GM19468 (cell line): ENCODE measurements at regions not wholly inside any gene's neighbourhood (a gene's known extent, or its start where the extent isn't known, plus 50 kb on each side); places are given as distances from the start of the nearest gene placed in this dataset.

Experiments
- ATAC-seq: cut with Tn5 transposase; IDR thresholded peaks from one replicate; pipeline ENCODE4 v1.9.1; 2021; ENCODE audit warnings: mild to moderate bottlenecking, moderate library complexity, moderate number of reproducible peaks; ENCODE audit not compliant: unreplicated experiment; ENCODE audit errors: extremely low read depth

DNA sequence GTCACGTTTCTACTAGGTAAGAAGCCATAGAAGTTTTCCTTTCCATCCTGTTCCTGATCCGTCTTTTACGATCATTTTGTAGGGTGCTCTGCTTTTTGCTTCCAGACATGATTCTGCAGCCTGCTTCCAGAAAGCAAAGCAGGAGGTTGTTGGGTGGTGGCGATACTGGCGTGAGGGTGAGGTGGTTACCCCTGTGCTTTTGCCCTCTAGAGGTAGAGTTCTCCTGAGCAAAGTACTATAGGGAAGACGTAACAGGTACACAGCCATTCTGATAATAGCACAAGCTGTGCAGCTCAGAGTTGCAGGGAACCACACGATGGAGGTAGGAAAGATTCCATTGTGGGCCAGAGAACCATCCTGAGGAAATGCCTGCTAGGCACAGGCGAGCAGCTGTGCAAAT is 186.0 kb downstream of the PAH start:
- no peak for ATAC-seq

DNA sequence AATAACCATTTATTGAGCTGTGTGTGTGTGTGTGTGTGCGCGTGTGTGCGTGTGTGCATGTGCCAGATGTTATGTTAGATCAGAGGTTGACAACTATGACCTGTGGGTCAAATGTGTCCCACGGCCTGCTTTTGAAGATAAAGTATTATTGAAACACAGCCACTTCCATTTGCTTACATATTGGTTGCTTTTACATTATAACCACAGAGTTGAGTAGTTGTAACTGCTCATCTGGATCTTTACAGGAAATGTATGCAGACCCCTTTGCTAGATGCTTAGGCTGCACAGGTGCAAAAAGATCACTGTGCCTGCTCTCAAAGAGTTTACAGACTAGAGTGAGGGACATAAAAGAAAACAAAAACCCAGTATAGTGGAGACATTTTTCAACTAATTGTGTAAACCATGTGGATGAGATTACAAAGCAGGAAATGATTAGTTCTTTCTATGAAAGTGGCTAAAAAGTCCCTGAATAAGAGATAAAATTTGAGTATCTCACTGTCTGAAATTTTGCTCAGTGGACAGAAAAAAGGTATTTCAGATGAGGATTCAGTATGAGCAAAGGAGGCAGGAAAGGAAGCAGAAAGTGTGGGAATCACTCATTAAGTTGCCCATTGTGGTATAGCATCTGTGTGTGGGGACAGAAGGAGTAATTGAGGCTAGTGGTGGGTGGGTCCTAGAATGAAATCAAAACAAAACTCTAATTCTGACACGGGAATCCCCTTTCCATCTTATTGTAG is 188.4 kb downstream of the PAH start:
- no peak for ATAC-seq

DNA sequence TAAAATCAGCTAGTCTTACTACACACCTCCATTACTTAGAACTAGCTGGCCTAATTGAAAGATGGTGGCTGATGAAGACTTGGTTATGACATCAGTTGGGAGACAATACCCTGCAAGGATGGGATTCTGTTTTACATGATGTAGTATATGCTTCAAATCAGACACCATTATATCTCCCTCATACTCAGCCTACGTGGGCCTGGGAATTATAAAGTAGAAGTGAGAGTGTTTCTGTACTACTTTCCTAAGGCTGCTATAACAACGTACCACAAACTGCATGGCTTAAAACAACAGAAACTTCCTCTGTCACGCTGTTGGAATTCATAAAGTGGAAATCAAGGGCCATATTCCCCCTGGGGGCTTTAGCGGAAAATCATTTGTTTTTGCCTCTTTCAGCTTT is 190.4 kb downstream of the PAH start:
- ATAC-seq, result no peak

DNA sequence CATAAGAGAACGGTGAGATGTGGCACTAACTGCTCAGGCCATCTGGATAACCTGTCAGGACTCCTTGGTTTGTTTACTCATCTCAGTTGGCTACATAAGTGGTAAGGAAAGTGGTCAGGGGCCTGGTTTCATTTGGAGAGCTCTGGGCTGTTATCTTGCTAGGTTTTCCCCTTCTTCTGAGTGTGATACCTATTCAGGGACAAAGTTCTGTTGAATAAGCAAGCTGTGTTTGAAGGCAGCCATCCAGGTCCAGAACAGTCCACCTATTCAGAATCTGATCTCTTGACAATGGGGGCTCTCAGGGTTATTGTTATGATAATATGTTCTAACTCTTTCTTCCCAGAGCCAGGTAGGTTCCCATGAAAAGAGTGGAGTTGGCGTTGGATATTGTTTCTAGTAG is 194.9 kb downstream of the PAH start:
- no peak for ATAC-seq

DNA sequence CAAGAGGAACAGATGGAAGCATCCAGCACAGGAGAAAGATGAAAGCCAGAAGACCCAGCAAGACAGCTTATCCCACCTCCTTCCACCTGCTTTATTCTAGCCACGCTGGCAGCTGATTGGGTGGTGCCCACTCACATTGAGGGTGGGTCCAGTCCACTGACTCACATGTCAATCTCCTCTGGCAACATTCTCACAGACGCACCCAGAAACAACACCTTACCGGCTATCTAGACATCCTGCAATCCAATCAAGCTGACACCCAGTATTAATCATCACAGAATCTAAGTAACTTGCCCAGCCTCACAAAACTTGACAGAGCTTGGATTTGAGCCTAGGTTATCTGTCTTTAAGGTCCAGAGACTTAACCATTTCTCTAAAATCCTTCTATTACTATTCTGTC is 208.9 kb downstream of the PAH start:
- no peak for ATAC-seq

DNA sequence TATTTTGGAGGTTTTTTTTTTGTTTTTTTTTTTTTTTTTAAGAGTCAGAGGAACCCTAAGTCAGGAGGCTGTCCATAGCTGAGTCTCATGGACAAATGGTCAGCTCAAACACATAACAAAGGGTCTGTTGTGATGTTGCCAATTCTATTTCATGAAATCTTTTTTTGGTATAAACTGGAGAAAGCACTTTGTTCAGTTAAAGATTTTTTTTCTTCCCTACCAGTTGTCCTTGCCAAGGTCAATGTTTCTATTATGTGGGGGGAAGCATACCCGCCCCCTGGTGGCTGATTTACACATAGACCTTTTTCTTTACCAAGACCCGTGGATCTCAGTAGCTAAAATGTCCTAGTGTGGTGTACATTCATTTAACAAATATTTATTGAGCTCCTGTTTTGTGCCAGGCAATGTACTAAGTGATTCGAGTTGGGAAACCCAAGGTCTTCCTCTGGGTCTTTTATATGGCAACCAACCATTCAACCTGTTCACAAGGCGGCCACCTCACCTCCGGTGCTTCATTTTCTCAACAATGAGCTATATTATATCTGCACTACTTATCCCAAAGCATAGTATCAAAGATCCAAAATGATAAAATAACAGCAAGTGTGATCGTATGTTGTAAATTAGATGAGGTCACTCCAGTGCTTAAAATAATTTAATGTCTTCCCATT is 214.5 kb downstream of the PAH start:
- ATAC-seq, result no peak

DNA sequence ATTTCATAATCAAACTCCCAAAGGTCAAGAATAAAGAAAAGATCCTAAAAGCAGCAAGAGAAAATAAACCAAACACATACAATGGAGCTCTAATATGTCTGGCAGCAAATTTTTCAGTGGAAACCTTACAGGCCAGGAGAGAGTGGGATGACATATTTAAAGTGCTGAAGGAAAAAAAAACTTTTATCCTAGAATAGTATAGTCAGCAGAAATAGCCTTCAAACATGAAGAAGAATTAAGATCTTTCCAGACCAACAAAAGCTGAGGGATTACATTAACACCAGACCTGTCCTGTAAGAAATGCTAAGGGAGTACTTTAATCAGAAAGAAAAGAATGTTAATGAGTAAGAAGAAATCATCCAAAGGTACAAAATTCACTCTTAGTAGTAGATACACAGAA is 215.7 kb upstream of the IGF1 start:
- no peak for ATAC-seq

DNA sequence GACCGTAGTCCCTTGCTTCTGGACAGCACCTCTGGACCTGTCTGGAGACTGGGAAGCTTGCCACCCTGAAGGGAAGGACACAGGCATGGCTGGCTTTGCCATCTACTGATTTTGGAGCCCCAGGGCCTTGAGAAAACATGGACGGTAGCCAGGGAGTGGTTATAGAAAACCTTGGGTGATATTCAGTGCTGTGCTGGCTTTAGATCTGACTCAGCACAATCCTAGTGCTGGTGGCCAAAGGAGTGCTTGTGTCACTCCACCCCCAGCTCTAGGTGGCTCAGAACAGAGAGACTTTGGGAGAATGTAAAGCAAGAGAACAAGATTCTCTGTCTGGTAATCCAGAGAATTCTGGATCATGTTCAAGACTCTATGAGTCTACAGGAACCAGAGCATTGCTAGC is 214.5 kb upstream of the IGF1 start:
- no peak for ATAC-seq

DNA sequence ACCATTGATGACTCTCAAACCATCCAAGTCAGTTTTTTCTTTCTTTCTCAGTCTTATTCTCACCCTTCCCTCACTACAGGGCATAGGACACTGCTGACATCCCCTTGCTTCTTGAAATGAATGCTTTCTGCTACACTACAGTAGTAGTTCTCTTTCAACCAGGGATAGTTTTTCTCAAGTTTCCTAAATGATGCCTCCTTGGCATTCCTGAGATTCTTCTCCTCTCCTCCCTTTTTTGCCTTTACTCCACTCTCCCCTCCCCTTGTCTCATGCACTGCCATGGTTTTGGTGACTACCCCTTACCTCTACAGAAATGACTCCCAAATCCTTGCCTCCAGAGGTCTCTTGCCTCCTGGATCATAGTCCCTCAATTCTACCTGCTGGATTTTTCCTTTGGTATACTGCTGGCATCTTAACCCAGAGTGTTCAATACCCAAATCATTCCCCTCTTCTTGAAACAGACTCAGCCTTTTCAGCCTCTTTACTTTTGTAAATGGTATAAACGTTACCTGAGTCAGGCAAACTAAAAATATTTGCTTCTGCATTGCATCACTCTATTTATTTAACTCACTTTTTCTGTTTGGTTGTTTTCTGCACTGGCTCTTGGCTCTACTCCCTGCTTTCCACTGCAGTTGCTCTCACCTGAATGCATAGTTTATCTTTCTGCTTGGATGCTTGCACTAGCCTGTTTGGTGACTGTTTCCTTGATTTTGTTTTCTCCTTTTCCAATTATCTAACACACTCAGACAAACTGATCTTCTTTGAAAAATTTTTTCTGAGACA is 211.6 kb upstream of the IGF1 start:
- ATAC-seq, result no peak

DNA sequence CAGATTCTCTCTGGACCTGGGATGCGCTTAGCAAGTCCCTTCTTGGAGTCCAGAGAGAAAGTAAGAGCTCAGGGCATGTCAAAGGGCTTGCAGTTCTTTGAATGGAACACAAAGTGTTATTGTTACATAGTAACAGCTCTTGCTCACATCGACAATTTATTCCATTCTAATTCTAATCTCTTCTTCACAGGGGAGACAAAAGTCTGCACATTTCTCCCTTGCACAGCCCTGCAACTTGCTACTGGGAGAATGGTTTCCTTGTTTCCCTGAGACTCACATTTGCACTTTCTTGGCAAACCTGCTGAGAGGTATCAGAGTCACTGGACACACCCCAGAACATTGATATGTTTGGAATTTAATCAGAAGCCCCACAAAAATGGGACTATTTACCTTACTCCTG is 209.9 kb upstream of the IGF1 start:
- no peak for ATAC-seq

DNA sequence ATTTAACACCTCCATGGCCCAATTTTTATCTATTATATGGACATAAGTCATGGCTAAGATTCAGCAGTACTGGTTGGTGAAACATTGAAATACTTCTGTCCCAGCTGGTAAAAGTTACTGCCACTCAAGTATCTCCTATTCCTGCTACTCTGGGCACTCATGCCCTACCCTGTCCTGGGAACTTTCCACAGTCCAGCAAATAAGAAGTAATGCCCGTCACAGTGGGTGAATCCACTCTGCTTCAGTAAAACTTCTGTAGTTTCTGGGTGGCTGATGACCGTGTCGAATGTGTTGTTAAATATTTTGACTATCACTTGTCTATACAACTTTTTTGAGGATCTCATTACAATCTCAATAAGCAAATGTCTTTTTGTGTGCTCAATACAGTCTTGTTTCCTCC is 209.3 kb upstream of the IGF1 start:
- no peak for ATAC-seq

DNA sequence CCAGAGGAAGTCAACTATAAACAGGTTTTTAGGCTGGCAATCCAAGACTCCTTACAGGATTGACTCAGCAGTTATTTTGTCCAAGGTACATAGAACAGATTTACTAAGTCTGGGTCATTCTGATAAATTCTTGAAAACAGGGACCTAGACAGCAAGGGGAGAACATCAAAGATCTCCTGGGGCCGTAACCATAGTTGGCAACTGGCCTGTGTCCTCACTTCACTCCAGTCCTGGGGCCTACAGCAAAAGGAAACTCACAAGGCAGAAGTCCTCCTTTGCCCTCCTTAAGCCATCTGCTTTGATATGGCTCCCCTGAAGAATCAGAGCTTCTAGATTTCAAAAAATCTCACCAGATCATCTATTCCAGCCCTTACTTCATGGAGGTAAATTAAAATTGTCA is 207.2 kb upstream of the IGF1 start:
- ATAC-seq, result no peak

DNA sequence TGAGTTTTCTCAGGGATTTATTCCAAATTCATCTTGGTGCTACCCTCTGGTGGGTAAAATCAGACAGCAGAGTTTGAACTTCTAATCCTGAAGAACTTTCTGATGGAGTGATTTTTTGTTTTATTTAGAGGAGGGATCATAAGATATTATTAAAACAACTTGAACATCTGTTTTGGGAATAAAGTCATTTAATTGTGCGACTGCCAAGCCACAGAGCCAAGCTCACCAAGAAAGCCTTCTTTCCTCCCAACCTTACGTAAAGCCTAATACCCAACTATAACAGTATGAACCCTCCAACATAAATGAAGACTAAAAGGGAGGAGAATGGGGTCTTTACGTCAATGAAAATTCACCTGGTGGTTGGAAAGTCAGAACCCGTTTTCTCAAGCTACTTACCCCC is 205.5 kb upstream of the IGF1 start:
- ATAC-seq, result no peak

DNA sequence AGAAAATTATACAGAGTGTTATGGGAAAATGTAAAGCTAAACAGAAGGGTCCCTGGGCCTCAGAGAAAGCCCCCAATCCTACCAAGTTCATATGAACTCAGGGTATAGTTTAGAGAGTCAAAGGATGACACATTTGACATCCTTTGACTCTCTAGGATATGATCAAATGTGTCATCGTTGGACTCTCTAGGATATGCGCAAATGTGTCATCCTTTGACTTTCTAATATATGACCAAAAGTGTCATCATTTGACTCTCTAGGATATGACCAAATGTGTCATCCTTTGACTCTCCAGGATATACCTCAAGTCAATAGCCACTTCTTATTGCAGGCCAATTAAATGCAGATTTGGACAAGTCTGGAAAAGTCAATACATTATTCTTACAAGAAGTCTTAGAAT is 204.8 kb upstream of the IGF1 start:
- ATAC-seq, result no peak

DNA sequence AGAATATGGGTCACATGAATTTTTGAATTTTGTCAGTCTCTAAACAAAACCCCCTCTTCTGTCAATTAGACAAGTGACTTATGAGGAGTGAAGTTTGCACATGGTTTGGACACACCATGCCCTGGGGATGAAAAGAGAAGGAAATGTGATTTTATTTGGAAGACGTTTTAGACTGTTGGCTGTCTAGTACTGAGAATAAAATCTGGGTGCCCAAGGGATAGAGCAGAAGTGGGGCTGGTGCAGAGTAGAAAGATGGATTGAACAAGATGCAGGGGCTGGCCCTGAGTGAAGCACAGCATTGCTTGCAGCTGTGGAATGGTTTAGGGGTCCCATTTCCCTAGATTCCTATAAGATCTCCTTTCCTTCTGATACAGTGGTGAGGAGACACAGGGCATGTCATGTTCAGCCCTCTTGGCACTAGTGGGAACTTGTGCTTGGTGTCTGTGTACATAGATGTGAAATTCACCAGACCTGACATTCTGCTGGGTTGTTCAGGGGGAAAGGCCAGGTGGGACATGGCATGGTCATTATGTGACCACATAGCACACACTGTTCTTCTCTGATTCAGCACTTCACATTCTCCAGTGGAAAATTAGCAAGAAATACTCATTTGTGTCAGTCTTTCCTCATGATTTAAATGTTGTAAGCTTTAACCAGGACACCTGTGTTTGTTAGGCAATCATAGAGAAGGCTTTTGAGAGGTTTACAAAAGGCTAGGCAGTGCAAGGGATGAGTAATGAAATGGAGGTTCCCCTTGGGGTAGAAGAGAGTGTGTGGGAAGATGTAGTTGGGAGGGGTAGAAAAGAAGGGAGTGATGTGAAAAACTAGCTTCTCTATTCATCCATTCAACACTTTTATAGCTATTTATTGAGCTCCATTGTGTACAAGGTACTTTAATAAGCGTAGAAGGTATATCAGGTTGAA is 202.3 kb upstream of the IGF1 start:
- no peak for ATAC-seq

DNA sequence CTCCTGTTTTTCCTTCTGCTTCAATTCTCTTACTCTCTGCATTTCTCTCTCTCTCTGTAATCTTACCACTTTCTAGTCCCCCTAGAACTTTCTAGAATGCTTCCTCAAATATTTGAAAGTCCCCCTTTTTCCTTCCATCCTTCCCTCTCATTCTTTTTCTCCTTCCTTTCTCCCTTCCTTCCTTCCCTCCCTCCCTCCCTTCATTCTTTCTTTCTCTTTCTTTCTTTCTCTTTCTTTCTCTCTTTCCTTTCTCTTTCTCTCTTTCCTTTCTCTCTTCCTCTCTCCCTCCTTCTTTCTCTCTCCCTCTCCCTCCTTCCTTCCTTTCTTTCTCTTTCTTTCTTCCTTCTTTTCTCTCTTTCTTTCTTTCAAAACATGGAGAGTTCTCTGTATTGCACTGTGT is 201.4 kb upstream of the IGF1 start:
- no peak for ATAC-seq

DNA sequence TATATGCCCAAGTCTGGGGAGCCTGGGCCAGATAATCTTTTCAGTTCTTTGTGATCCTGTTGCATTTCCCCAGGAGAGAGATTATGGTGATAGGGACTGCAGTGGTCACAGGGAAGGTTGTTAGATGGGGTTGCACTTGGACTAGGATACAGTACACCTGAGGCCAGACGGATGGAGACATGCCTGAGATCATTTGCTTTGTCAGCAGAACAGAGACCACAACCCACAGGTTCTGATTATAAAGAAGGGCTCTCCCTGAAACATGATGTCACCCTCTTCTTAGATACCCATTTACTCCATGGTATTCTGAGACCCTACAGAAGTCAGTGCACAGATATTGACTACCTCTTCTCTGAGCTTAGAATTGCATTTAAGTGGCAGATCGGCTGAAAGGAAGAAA is 200.9 kb upstream of the IGF1 start:
- ATAC-seq, result no peak

DNA sequence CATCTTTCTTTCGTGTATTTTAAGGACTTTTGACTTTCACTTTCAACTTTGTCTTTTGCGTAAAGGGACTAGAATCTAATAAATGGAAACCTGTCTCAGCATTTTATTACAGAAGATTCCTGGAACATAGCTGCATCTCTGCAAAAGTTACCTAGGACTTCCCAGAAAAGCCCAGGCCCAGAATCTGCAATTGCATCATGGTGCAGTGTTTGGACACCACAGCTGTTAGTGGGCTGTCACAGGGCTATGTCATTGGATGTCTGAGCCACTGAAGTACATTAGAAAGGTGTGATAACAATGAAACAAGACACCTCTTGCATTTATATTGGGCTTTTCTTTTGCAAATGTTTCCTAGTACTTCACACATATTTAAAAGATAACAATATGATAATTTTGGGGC is 199.9 kb upstream of the IGF1 start:
- no peak for ATAC-seq

DNA sequence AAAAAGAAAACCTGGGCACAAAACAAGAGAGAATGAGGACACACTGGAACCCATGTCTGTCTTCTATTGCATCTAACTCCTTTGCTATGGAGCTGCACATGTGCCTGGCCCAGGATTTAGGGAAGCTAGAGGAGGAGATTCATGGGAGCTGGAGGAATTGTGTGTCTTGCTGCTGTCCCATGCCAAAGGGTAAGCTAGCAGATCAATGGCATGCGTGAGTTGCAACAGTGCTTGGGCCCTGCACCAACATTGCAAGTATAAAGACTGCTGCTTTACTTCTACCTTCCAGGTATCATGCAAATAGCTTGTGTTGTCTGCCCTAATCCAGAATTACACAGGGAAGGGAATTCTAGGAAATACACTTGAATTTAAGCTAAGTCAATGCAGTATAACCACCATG is 196.4 kb upstream of the IGF1 start:
- ATAC-seq, result no peak

DNA sequence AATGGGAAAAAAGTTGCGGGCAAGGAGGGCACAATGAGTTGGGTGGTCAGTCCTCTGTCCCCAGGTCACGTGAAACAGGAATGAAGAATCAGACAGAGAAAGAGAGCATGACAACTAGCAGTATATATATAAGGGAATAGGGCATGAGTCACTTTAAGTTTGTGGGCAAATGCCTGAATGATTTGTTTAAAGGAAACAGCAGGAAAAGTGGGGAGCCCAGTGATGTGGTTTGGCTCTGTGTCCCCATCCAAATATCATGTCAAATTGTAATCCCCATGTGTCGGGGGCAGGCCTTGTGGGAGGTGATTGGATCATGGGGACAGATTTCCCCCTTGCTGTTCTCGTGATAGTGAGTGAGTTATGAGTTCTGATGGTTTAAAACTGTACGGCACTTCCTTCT is 195.3 kb upstream of the IGF1 start:
- ATAC-seq, result no peak
